NCI-H2081 (cell line): ENCODE measurements at regions not wholly inside any gene's neighbourhood (a gene's known extent, or its start where the extent isn't known, plus 50 kb on each side); places are given as distances from the start of the nearest gene placed in this dataset.
A peak's percentile ranks its signal among the peaks of the same experiment; 100 is the strongest.

ENCODE experiments used
- DNase-seq, 2 experiments: peaks; one replicate each; lab custom pipeline; 2025; lab: John Stamatoyannopoulos, UW

GRCh38 chr5:175765858-175766257 lies 105.5 kb upstream of the CPLX2 start:
- no peak for DNase-seq

- no peak for DNase-seq
Measured at GRCh38 chr5:175766963-175767362, 104.4 kb upstream of the CPLX2 start.

- no peak for DNase-seq
Measured at GRCh38 chr5:175772747-175773533, 98.4 kb upstream of the CPLX2 start.

- DNase-seq, result no peak
Measured at GRCh38 chr5:175773534-175774070, 97.8 kb upstream of the CPLX2 start.

GRCh38 chr5:175775416-175775815 lies 96.0 kb upstream of the CPLX2 start:
- no peak for DNase-seq

GRCh38 chr5:175778951-175779503 lies 92.4 kb upstream of the CPLX2 start:
- peak; percentile 79 to 92 for DNase-seq

GRCh38 chr5:175783739-175784138 lies 87.6 kb upstream of the CPLX2 start:
- no peak for DNase-seq

- DNase-seq, result no peak
Measured at GRCh38 chr5:175784230-175784629, 87.1 kb upstream of the CPLX2 start.

- DNase-seq, result no peak
Measured at GRCh38 chr5:175785681-175786080, 85.7 kb upstream of the CPLX2 start.

GRCh38 chr5:175788155-175788787 lies 83.1 kb upstream of the CPLX2 start:
- DNase-seq, result no peak

GRCh38 chr5:175789670-175790069 lies 81.7 kb upstream of the CPLX2 start:
- DNase-seq, result no peak

GRCh38 chr5:175790796-175791195 lies 80.6 kb upstream of the CPLX2 start:
- no peak for DNase-seq

GRCh38 chr5:175795959-175796358 lies 75.4 kb upstream of the CPLX2 start:
- DNase-seq, result no peak

- DNase-seq, result peak; percentile 40 to 74
Measured at GRCh38 chr5:175796536-175797499, 74.6 kb upstream of the CPLX2 start.

- peak; percentile 58 to 84 for DNase-seq
Measured at GRCh38 chr5:175797521-175798038, 73.8 kb upstream of the CPLX2 start.

- no peak for DNase-seq
Measured at GRCh38 chr5:175798626-175799025, 72.8 kb upstream of the CPLX2 start.

GRCh38 chr5:175800656-175801081 lies 70.7 kb upstream of the CPLX2 start:
- peak in 1 of 2 experiments; percentile 37 for DNase-seq

GRCh38 chr5:175802361-175802760 lies 69.0 kb upstream of the CPLX2 start:
- DNase-seq, result no peak

GRCh38 chr5:175803254-175803653 lies 68.1 kb upstream of the CPLX2 start:
- no peak for DNase-seq

- no peak for DNase-seq
Measured at GRCh38 chr5:175803736-175804454, 67.5 kb upstream of the CPLX2 start.
